GM12878 (cell line): ENCODE measurements at regions not wholly inside any gene's neighbourhood (a gene's known extent, or its start where the extent isn't known, plus 50 kb on each side); places are given as distances from the start of the nearest gene placed in this dataset.

ENCODE experiments used
- ATAC-seq: fragments of 200-7000 bp; cut with Tn5 transposase; 3 replicates; pipeline ENCODE4 v1.9.1; 2020; ENCODE audit warnings: mild to moderate bottlenecking, moderate library complexity
- BruUV-seq: library from RNA; stranded (reverse); fragments of 400-500 nt; replicated peaks from 2 replicates; lab custom pipeline; 2021; lab: Mats Ljungman, UMichigan
- CTCF ChIA-PET: fragments of 300-600 bp; sonication (Branson Sonifier 250); formaldehyde crosslinking; extraction: SDS; loops from one replicate; lab custom pipeline; 2021; ENCODE audit warnings: inconsistent platforms; lab: Yijun Ruan, JAX
- POLR2A ChIA-PET: fragments of 350-600 bp; formaldehyde crosslinking; extraction: SDS; loops from one replicate; lab custom pipeline; 2021; ENCODE audit warnings: inconsistent platforms; lab: Charles Lee
- RAD21 ChIA-PET: fragments of 300-600 bp; sonication (Branson Sonifier 250); formaldehyde crosslinking; loops from one replicate; lab custom pipeline; 2023; ENCODE audit warnings: antibody characterized with exemption; ENCODE audit not compliant: unreplicated experiment; lab: Charles Lee
- SMC1A ChIA-PET: fragments of 300-600 bp; sonication (Branson Sonifier 250); formaldehyde crosslinking; loops from one replicate; lab custom pipeline; 2023; ENCODE audit not compliant: unreplicated experiment, uncharacterized antibody; lab: Charles Lee
- DNase-seq: peaks from one replicate; pipeline ENCODE4 v3.0.0-alpha.2; 2011; ENCODE audit warnings: low read depth, low spot score
- FAIRE-seq: peaks from 3 replicates; lab custom pipeline; 2011; peaks lifted over from hg19 to GRCh38; lab: Jason Lieb, UNC
- H2AFZ ChIP-seq: 2 replicates; pipeline ENCODE4 v1.6.0; 2011; ENCODE audit warnings: low read depth, low read length, control low read depth; ENCODE audit not compliant: control insufficient read depth
- H3K27ac ChIP-seq: 2 replicates; pipeline ENCODE4 v1.5.1; 2011; ENCODE audit warnings: control low read depth; ENCODE audit not compliant: control insufficient read depth, insufficient read depth
- H3K27me3 ChIP-seq, 2 experiments: replicated peaks in 1 of 2; 2 replicates each; pipeline versions ENCODE4 v1.6.0 to v1.6.1; 2011; ENCODE audit warnings: low read length in 1 of 2; ENCODE audit not compliant: control insufficient read depth in 2 of 2, insufficient read depth in 2 of 2
- H3K36me3 ChIP-seq, 2 experiments: 2 replicates each; pipeline ENCODE4 v1.5.1; 2011; ENCODE audit warnings: low read length in 1 of 2; ENCODE audit not compliant: control insufficient read depth in 2 of 2, insufficient read depth in 2 of 2
- H3K4me1 ChIP-seq: 2 replicates; pipeline ENCODE4 v1.6.1; 2011; ENCODE audit warnings: mild to moderate bottlenecking, low read length, moderate library complexity, mixed read lengths; ENCODE audit not compliant: control insufficient read depth, insufficient read depth
- H3K4me2 ChIP-seq: 2 replicates; pipeline ENCODE4 v1.6.0; 2011; ENCODE audit warnings: control low read depth; ENCODE audit not compliant: control insufficient read depth, insufficient read depth
- H3K4me3 ChIP-seq: fragments of 200-600 bp; sonication (generic); 2 replicates; pipeline ENCODE4 v1.5.1; 2016
- H3K79me2 ChIP-seq: 2 replicates; pipeline ENCODE4 v1.6.0; 2011; ENCODE audit warnings: low read length; ENCODE audit not compliant: control insufficient read depth, insufficient read depth
- H3K9ac ChIP-seq: 2 replicates; pipeline ENCODE4 v1.8.0; 2011; ENCODE audit warnings: low read length, control low read depth, mixed read lengths; ENCODE audit not compliant: control insufficient read depth, insufficient read depth
- H3K9me3 ChIP-seq: replicated peaks from 3 replicates; pipeline ENCODE4 v1.5.1; 2011; ENCODE audit warnings: mild to moderate bottlenecking, low read length; ENCODE audit not compliant: control insufficient read depth, insufficient read depth
- H4K20me1 ChIP-seq: 2 replicates; pipeline ENCODE4 v1.6.0; 2011; ENCODE audit not compliant: control insufficient read depth, insufficient read depth
- CREM ChIP-seq: IDR thresholded peaks from 2 replicates; pipeline ENCODE4 v1.6.1; 2014; ENCODE audit warnings: antibody characterized with exemption, low read depth
- CTCF ChIP-seq, 3 experiments: IDR thresholded peaks in 2 of 3; conservative IDR thresholded peaks in 1 of 3; 2 replicates each; pipeline ENCODE4 v1.5.1; 2011; ENCODE audit warnings: low read depth in 3 of 3, low read length in 3 of 3, mild to moderate bottlenecking in 3 of 3, control low read depth in 2 of 3, moderate library complexity in 2 of 3, inconsistent platforms in 1 of 3, mixed read lengths in 1 of 3; ENCODE audit not compliant: control insufficient read depth in 2 of 3, insufficient read depth in 1 of 3; ENCODE audit errors: extremely low read depth in 1 of 3
- EZH2 ChIP-seq: IDR thresholded peaks from 2 replicates; pipeline ENCODE4 v1.6.1; 2012; ENCODE audit warnings: low read depth, mild to moderate bottlenecking, control low read depth, inconsistent platforms, low read length, borderline replicate concordance; ENCODE audit not compliant: control insufficient read depth
- KDM1A ChIP-seq: fragments of 200-600 bp; sonication (generic); IDR thresholded peaks from 2 replicates; pipeline ENCODE4 v1.6.1; 2016; ENCODE audit warnings: borderline replicate concordance
- MEF2B ChIP-seq: fragments of 450-650 bp; IDR thresholded peaks from 2 replicates; pipeline ENCODE4 v1.6.1; 2018; ENCODE audit warnings: mild to moderate bottlenecking, moderate library complexity; ENCODE audit not compliant: partially characterized antibody, poor library complexity, severe bottlenecking
- MYB ChIP-seq: fragments of 150-350 bp; IDR thresholded peaks from 2 replicates; pipeline ENCODE4 v1.6.1; 2014; ENCODE audit warnings: mild to moderate bottlenecking, low read depth, low read length, borderline replicate concordance
- NKRF ChIP-seq: fragments of 450-650 bp; conservative IDR thresholded peaks from 2 replicates; pipeline ENCODE4 v1.6.1; 2017; ENCODE audit warnings: mild to moderate bottlenecking, moderate library complexity
- PML ChIP-seq: IDR thresholded peaks from 2 replicates; pipeline ENCODE4 v1.6.1; 2012; ENCODE audit warnings: low read length, inconsistent platforms
- RCOR1 ChIP-seq: conservative IDR thresholded peaks from 2 replicates; pipeline ENCODE4 v1.6.1; 2012; ENCODE audit warnings: low read depth, low read length, improper control_type of control experiment
- RUNX3 ChIP-seq: IDR thresholded peaks from 2 replicates; pipeline ENCODE4 v1.6.1; 2012; ENCODE audit warnings: low read length, inconsistent platforms
- SMAD5 ChIP-seq: IDR thresholded peaks from 2 replicates; pipeline ENCODE4 v1.6.1; 2016; ENCODE audit warnings: antibody characterized with exemption, low read depth
- TCF12 ChIP-seq: IDR thresholded peaks from 2 replicates; pipeline ENCODE4 v1.6.1; 2011; ENCODE audit warnings: low read depth, mild to moderate bottlenecking, low read length
- USF2 ChIP-seq: IDR thresholded peaks from 2 replicates; pipeline ENCODE4 v1.6.1; 2011; ENCODE audit warnings: low read depth, low read length, improper control_type of control experiment, borderline replicate concordance
- ZBTB40 ChIP-seq: fragments of 450-650 bp; IDR thresholded peaks from 2 replicates; pipeline ENCODE4 v1.6.1; 2016; ENCODE audit warnings: mild to moderate bottlenecking, moderate library complexity, borderline replicate concordance
- ZZZ3 ChIP-seq: IDR thresholded peaks from 2 replicates; pipeline ENCODE4 v1.6.1; 2011; ENCODE audit warnings: low read depth; ENCODE audit not compliant: control insufficient read depth, insufficient read length
- in situ Hi-C: fragments of 300-500 bp; cut with MboI; formaldehyde crosslinking; loops from 9 replicates; pipeline ENCODE4 v1.14.3; 2018; ENCODE audit warnings: mixed read lengths
- intact Hi-C: fragments of 100-400 bp; cut with micrococcal nuclease; formaldehyde crosslinking; loops from one replicate; pipeline ENCODE4 v1.14.2; 2022; ENCODE audit not compliant: unreplicated experiment

- TF ChIP-seq SMAD5 = no peak
- no peak for TF ChIP-seq CREM
- TF ChIP-seq MEF2B = no peak
- no peak for TF ChIP-seq MYB
- TF ChIP-seq RUNX3 = no peak
- no peak for TF ChIP-seq ZZZ3
- no peak for TF ChIP-seq ZBTB40
- TF ChIP-seq TCF12 = no peak
- no peak for TF ChIP-seq NKRF
These were observed 148.2 kb upstream of the C21orf91 start (continued) for GRCh38 chr21:17967319-17967718.

GRCh38 chr21:17964716-17965115 lies 145.6 kb upstream of the C21orf91 start:
- CTCF ChIA-PET = no interaction called here
- TF ChIP-seq PML (no peak), RCOR1 (no peak), EZH2 (no peak), KDM1A (no peak), USF2 (no peak), CTCF (IDR thresholded peaks at IDR 0.05 in 2 of 3, conservative IDR thresholded peaks at IDR 0.05 in 1 of 3; ENCODE audit: control insufficient read depth in 2 of 3, extremely low read depth in 1 of 3, insufficient read depth in 1 of 3, low read depth in 3 of 3, low read length in 3 of 3) (no peak)

More at GRCh38 chr21:17964716-17965115, 145.6 kb upstream of the C21orf91 start:
- H3K79me2 ChIP-seq = no peaks in the 10 kb centered on the region
- H3K4me2 ChIP-seq = no peak overlapping the region
- no peaks in the 10 kb centered on the region for H3K27me3 ChIP-seq
- no TSS peak for BruUV-seq
- intact Hi-C loops = no loop called here
- no peak for DNase-seq
- H4K20me1 ChIP-seq = no peaks in the 10 kb centered on the region
- POLR2A ChIA-PET = no interaction called here
- H3K9ac ChIP-seq = no peak overlapping the region
- ATAC-seq = no peak
- H3K4me3 ChIP-seq = no peak overlapping the region
- no peak overlapping the region for H2AFZ ChIP-seq
- H3K9me3 ChIP-seq = no peaks in the 10 kb centered on the region
- H3K36me3 ChIP-seq = no peaks in the 10 kb centered on the region
- SMC1A ChIA-PET = no interaction called here
- RAD21 ChIA-PET = no interaction called here
- no peak overlapping the region for H3K27ac ChIP-seq
- FAIRE-seq = no peak
- in situ Hi-C loops = no loop called here
- H3K4me1 ChIP-seq = no peaks in the 10 kb centered on the region
